GM12878 (cell line): ENCODE measurements at regions not wholly inside any gene's neighbourhood (a gene's known extent, or its start where the extent isn't known, plus 50 kb on each side); places are given as distances from the start of the nearest gene placed in this dataset.

Source experiments
- ATAC-seq: fragments of 200-7000 bp; cut with Tn5 transposase; 3 replicates; pipeline ENCODE4 v1.9.1; 2020; ENCODE audit warnings: mild to moderate bottlenecking, moderate library complexity
- BruUV-seq: library from RNA; stranded (reverse); fragments of 400-500 nt; replicated peaks from 2 replicates; lab custom pipeline; 2021; lab: Mats Ljungman, UMichigan
- CTCF ChIA-PET: fragments of 300-600 bp; sonication (Branson Sonifier 250); formaldehyde crosslinking; extraction: SDS; loops from one replicate; lab custom pipeline; 2021; ENCODE audit warnings: inconsistent platforms; lab: Yijun Ruan, JAX
- POLR2A ChIA-PET: fragments of 350-600 bp; formaldehyde crosslinking; extraction: SDS; loops from one replicate; lab custom pipeline; 2021; ENCODE audit warnings: inconsistent platforms; lab: Charles Lee
- RAD21 ChIA-PET: fragments of 300-600 bp; sonication (Branson Sonifier 250); formaldehyde crosslinking; loops from one replicate; lab custom pipeline; 2023; ENCODE audit warnings: antibody characterized with exemption; ENCODE audit not compliant: unreplicated experiment; lab: Charles Lee
- SMC1A ChIA-PET: fragments of 300-600 bp; sonication (Branson Sonifier 250); formaldehyde crosslinking; loops from one replicate; lab custom pipeline; 2023; ENCODE audit not compliant: unreplicated experiment, uncharacterized antibody; lab: Charles Lee
- DNase-seq: peaks from one replicate; pipeline ENCODE4 v3.0.0-alpha.2; 2011; ENCODE audit warnings: low read depth, low spot score
- FAIRE-seq: peaks from 3 replicates; lab custom pipeline; 2011; peaks lifted over from hg19 to GRCh38; lab: Jason Lieb, UNC
- H2AFZ ChIP-seq: 2 replicates; pipeline ENCODE4 v1.6.0; 2011; ENCODE audit warnings: low read depth, low read length, control low read depth; ENCODE audit not compliant: control insufficient read depth
- H3K27ac ChIP-seq: 2 replicates; pipeline ENCODE4 v1.5.1; 2011; ENCODE audit warnings: control low read depth; ENCODE audit not compliant: control insufficient read depth, insufficient read depth
- H3K27me3 ChIP-seq, 2 experiments: replicated peaks in 1 of 2; 2 replicates each; pipeline versions ENCODE4 v1.6.0 to v1.6.1; 2011; ENCODE audit warnings: low read length in 1 of 2; ENCODE audit not compliant: control insufficient read depth in 2 of 2, insufficient read depth in 2 of 2
- H3K36me3 ChIP-seq, 2 experiments: 2 replicates each; pipeline ENCODE4 v1.5.1; 2011; ENCODE audit warnings: low read length in 1 of 2; ENCODE audit not compliant: control insufficient read depth in 2 of 2, insufficient read depth in 2 of 2
- H3K4me1 ChIP-seq: 2 replicates; pipeline ENCODE4 v1.6.1; 2011; ENCODE audit warnings: mild to moderate bottlenecking, low read length, moderate library complexity, mixed read lengths; ENCODE audit not compliant: control insufficient read depth, insufficient read depth
- H3K4me2 ChIP-seq: 2 replicates; pipeline ENCODE4 v1.6.0; 2011; ENCODE audit warnings: control low read depth; ENCODE audit not compliant: control insufficient read depth, insufficient read depth
- H3K4me3 ChIP-seq: fragments of 200-600 bp; sonication (generic); 2 replicates; pipeline ENCODE4 v1.5.1; 2016
- H3K79me2 ChIP-seq: 2 replicates; pipeline ENCODE4 v1.6.0; 2011; ENCODE audit warnings: low read length; ENCODE audit not compliant: control insufficient read depth, insufficient read depth
- H3K9ac ChIP-seq: 2 replicates; pipeline ENCODE4 v1.8.0; 2011; ENCODE audit warnings: low read length, control low read depth, mixed read lengths; ENCODE audit not compliant: control insufficient read depth, insufficient read depth
- H3K9me3 ChIP-seq: replicated peaks from 3 replicates; pipeline ENCODE4 v1.5.1; 2011; ENCODE audit warnings: mild to moderate bottlenecking, low read length; ENCODE audit not compliant: control insufficient read depth, insufficient read depth
- H4K20me1 ChIP-seq: 2 replicates; pipeline ENCODE4 v1.6.0; 2011; ENCODE audit not compliant: control insufficient read depth, insufficient read depth
- CEBPB ChIP-seq, 2 experiments: fragments of 150-350 bp in 1 of 2; IDR thresholded peaks; 2 replicates each; pipeline ENCODE4 v1.6.1; 2012 to 2014; ENCODE audit warnings: low read depth in 2 of 2, low read length in 2 of 2, borderline replicate concordance in 1 of 2, inconsistent platforms in 1 of 2
- HCFC1 ChIP-seq: fragments of 150-350 bp; IDR thresholded peaks from 2 replicates; pipeline ENCODE4 v1.6.1; 2014; ENCODE audit warnings: low read length
- RUNX3 ChIP-seq: IDR thresholded peaks from 2 replicates; pipeline ENCODE4 v1.6.1; 2012; ENCODE audit warnings: low read length, inconsistent platforms
- WGBS: methylation state at CpG from one replicate; pipeline ENCODE4 v1.1.6; 2016; ENCODE audit warnings: low lambda C conversion rate; ENCODE audit not compliant: insufficient replicate concordance, insufficient coverage; ENCODE audit errors: missing lambda C conversion rate; 5-methylcytosine and 5-hydroxymethylcytosine counted together
- in situ Hi-C: fragments of 300-500 bp; cut with MboI; formaldehyde crosslinking; loops from 9 replicates; pipeline ENCODE4 v1.14.3; 2018; ENCODE audit warnings: mixed read lengths
- intact Hi-C: fragments of 100-400 bp; cut with micrococcal nuclease; formaldehyde crosslinking; loops from one replicate; pipeline ENCODE4 v1.14.2; 2022; ENCODE audit not compliant: unreplicated experiment

DNA sequence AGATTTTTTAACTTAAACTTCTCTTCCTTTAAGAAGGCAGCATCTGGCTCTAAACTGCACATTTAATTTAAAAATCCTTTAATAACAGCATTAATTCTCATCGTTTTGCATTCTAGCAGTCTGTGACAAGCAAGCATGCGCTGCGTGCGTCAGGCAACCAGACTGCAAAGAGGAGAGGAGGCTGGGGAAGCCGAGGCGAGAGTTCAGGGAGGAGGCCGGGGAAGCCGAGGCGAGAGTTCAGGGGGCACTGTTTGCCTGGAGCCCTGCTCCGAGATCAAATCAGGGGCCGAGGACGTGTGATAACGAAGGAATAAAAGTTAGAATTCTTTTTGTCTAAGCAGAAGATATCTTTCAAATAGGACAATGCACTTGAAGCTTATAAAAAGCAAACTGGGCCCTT lies 435.7 kb downstream of the EFNB2 start:
- RAD21 ChIA-PET, result interaction anchor here (0.8 to 1.9 kb wide), 2 partner anchors 17 to 19 kb away, joined by 3 to 6 read pairs; no protein-coding TSS in a partner anchor
- H3K9ac ChIP-seq, result no peak overlapping the region

DNA sequence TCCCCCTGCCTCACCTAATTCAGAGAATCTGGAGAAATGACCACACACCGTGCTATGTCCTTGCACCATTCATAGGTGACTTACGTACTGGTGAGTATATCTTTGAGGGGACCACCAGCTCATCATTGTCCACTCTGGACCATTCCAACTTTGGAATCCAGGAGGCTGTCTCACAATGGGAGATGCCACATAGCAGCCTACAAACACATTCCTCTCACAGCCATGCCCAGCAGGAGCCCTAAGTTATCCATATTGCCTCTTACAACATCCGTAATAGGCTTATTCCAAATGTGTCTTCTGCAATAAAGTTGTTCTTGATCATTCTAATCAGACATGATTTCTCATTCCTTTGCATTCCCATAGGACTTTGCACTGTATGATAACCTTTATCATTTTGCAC lies 436.7 kb downstream of the EFNB2 start:
- Histone ChIP-seq H3K9me3 (no peaks in the 10 kb centered on the region), H3K4me2 (no peak overlapping the region), H4K20me1 (no peaks in the 10 kb centered on the region), H3K9ac (no peak overlapping the region), H2AFZ (no peak overlapping the region), H3K36me3 (no peaks in the 10 kb centered on the region), H3K27ac (no peak overlapping the region)
- in situ Hi-C loops, result no loop called here
- FAIRE-seq, result no peak
- 64% methylated on average over 3 of the region's 3 CpGs for WGBS
- CTCF ChIA-PET, result no interaction called here
- no peak for DNase-seq
- POLR2A ChIA-PET, result interaction anchor here (0.6 kb wide), 1 partner anchor 45 kb away, joined by 5 read pairs; no protein-coding TSS in a partner anchor
- no TSS peak for BruUV-seq
- RAD21 ChIA-PET, result no interaction called here
- TF ChIP-seq HCFC1, result no peak
- no peak for TF ChIP-seq CEBPB (IDR thresholded peaks at IDR 0.05; ENCODE audit: borderline replicate concordance in 1 of 2, low read depth in 2 of 2, low read length in 2 of 2)
- TF ChIP-seq, all 136 proteins: peak for 0
- H3K4me1 ChIP-seq, result no peaks in the 10 kb centered on the region
- no peaks in the 10 kb centered on the region for H3K79me2 ChIP-seq
- intact Hi-C loops, result no loop called here
- SMC1A ChIA-PET, result interaction anchor here (0.8 to 1.1 kb wide), 2 partner anchors 9 to 71 kb away, joined by 3 to 4 read pairs; no protein-coding TSS in a partner anchor
- H3K27me3 ChIP-seq, result no peaks in the 10 kb centered on the region
- no peak for ATAC-seq
- no peak overlapping the region for H3K4me3 ChIP-seq

More for the DNA sequence above, 435.7 kb downstream of the EFNB2 start:
- BruUV-seq, result no TSS peak
- no peak for TF ChIP-seq RUNX3
- DNase-seq, result no peak
- no peak overlapping the region for H3K27ac ChIP-seq
- H3K4me3 ChIP-seq, result no peak overlapping the region
- in situ Hi-C loops (no loop called here), intact Hi-C loops (loop anchor here (1.0 kb wide), 1 partner anchor 275 kb away; no protein-coding TSS in a partner anchor)
- H4K20me1 ChIP-seq, result no peaks in the 10 kb centered on the region
- WGBS, result 41% methylated on average over 13 of the region's 13 CpGs
- H3K9me3 ChIP-seq, result no peaks in the 10 kb centered on the region
- ChIA-PET CTCF (no interaction called here), SMC1A (no interaction called here), POLR2A (interaction anchor here (0.6 to 1.0 kb wide), 3 partner anchors 15 to 416 kb away, joined by 3 to 4 read pairs (median 3); no protein-coding TSS in a partner anchor)
- no peaks in the 10 kb centered on the region for H3K36me3 ChIP-seq
- H3K4me1 ChIP-seq, result no peaks in the 10 kb centered on the region
- no peaks in the 10 kb centered on the region for H3K27me3 ChIP-seq
- no peaks in the 10 kb centered on the region for H3K79me2 ChIP-seq
- H3K4me2 ChIP-seq, result no peak overlapping the region
- no peak for FAIRE-seq
- no peak for ATAC-seq
- H2AFZ ChIP-seq, result no peak overlapping the region
